ENCODE measurements at regions not wholly inside any gene's neighbourhood (a gene's known extent, or its start where the extent isn't known, plus 50 kb on each side); places are given as distances from the start of the nearest gene placed in this dataset.

- H3K9me3 Mint-ChIP-seq: no peaks in the 10 kb centered on the region
- H3K4me3 Mint-ChIP-seq: no peak overlapping the region
- no peak for TF ChIP-seq CTCF (conservative IDR thresholded peaks at IDR 0.05)
- DNase-seq (ENCODE audit: low read depth, low spot score): no peak
- no peak overlapping the region for H3K27ac Mint-ChIP-seq (ENCODE audit: unreplicated experiment)
- H3K27me3 Mint-ChIP-seq (ENCODE audit: low read depth): no peaks in the 10 kb centered on the region
- no peaks in the 10 kb centered on the region for H3K36me3 Mint-ChIP-seq (ENCODE audit: low read depth)
- H3K4me1 Mint-ChIP-seq: peaks cover 10% of the 10 kb centered on the region
Observed at GRCh38 chr13:107216046-107216755, 648.3 kb upstream of the ARGLU1 start.

- Mint-ChIP-seq H3K4me1 (peaks cover 9% of the 10 kb centered on the region), H3K27ac (ENCODE audit: unreplicated experiment) (no peak overlapping the region), H3K36me3 (ENCODE audit: low read depth) (no peaks in the 10 kb centered on the region), H3K4me3 (no peak overlapping the region), H3K27me3 (ENCODE audit: low read depth) (no peaks in the 10 kb centered on the region), H3K9me3 (no peaks in the 10 kb centered on the region)
- peak; percentile 92 for TF ChIP-seq CTCF (conservative IDR thresholded peaks at IDR 0.05)
- peak; percentile 79 for DNase-seq (ENCODE audit: low read depth, low spot score)
Observed at GRCh38 chr13:107211073-107211472, 643.1 kb upstream of the ARGLU1 start.

GRCh38 chr13:107210723-107211030, 642.7 kb upstream of the ARGLU1 start:
- DNase-seq (ENCODE audit: low read depth, low spot score): no peak
- H3K27me3 Mint-ChIP-seq (ENCODE audit: low read depth): no peaks in the 10 kb centered on the region
- H3K27ac Mint-ChIP-seq (ENCODE audit: unreplicated experiment): no peak overlapping the region
- no peak overlapping the region for H3K4me3 Mint-ChIP-seq
- peaks cover 9% of the 10 kb centered on the region for H3K4me1 Mint-ChIP-seq
- H3K36me3 Mint-ChIP-seq (ENCODE audit: low read depth): no peaks in the 10 kb centered on the region
- H3K9me3 Mint-ChIP-seq: no peaks in the 10 kb centered on the region
- no peak for TF ChIP-seq CTCF (conservative IDR thresholded peaks at IDR 0.05)

- Mint-ChIP-seq H3K4me3 (no peak overlapping the region), H3K36me3 (ENCODE audit: low read depth) (no peaks in the 10 kb centered on the region), H3K27ac (ENCODE audit: unreplicated experiment) (no peak overlapping the region), H3K4me1 (peaks cover 14% of the 10 kb centered on the region), H3K27me3 (ENCODE audit: low read depth) (peaks cover 3% of the 10 kb centered on the region), H3K9me3 (no peaks in the 10 kb centered on the region)
- TF ChIP-seq CTCF (conservative IDR thresholded peaks at IDR 0.05): no peak
- DNase-seq (ENCODE audit: low read depth, low spot score): no peak
Observed at GRCh38 chr13:107209824-107210722, 642.1 kb upstream of the ARGLU1 start.

- Mint-ChIP-seq H3K27ac (ENCODE audit: unreplicated experiment) (no peak overlapping the region), H3K4me3 (no peak overlapping the region), H3K36me3 (ENCODE audit: low read depth) (no peaks in the 10 kb centered on the region), H3K4me1 (peaks cover 16% of the 10 kb centered on the region), H3K9me3 (no peaks in the 10 kb centered on the region), H3K27me3 (ENCODE audit: low read depth) (peaks cover 3% of the 10 kb centered on the region)
- no peak for TF ChIP-seq CTCF (conservative IDR thresholded peaks at IDR 0.05)
- DNase-seq (ENCODE audit: low read depth, low spot score): no peak
Observed at GRCh38 chr13:107208889-107209288, 641.0 kb upstream of the ARGLU1 start.

Measured in neural crest cell (in vitro differentiated cells).